SK-N-SH (cell line): ENCODE measurements at regions not wholly inside any gene's neighbourhood (a gene's known extent, or its start where the extent isn't known, plus 50 kb on each side); places are given as distances from the start of the nearest gene placed in this dataset.

ENCODE experiments used
- CTCF ChIA-PET: fragments of 300-600, 350-600 bp; formaldehyde crosslinking; extraction: SDS; loops from one replicate; lab custom pipeline; 2021; lab: Yijun Ruan, JAX
- POLR2A ChIA-PET: fragments of 350-600 bp; sonication (Branson Sonifier 250); formaldehyde crosslinking; extraction: SDS; loops from one replicate; lab custom pipeline; 2020; ENCODE audit warnings: antibody characterized with exemption, inconsistent platforms; lab: Yijun Ruan, JAX
- DNase-seq: peaks from one replicate; pipeline ENCODE4 v3.0.0; 2012
- H2AFZ ChIP-seq: fragments of 200-600 bp; sonication (generic); 2 replicates; pipeline ENCODE4 v1.8.1; 2016; ENCODE audit warnings: antibody characterized with exemption, mild to moderate bottlenecking, low read depth
- H3F3A ChIP-seq: fragments of 200-600 bp; sonication (generic); replicated peaks from 2 replicates; pipeline ENCODE3; 2016; ENCODE audit warnings: antibody characterized with exemption, mild to moderate bottlenecking; ENCODE audit not compliant: insufficient read depth
- H3K27ac ChIP-seq, 2 experiments: fragments of 200-500 bp in 1 of 2; fragments of 200-600 bp in 1 of 2; sonication (Bioruptor generic) in 1 of 2; sonication (generic), shearing (Covaris generic) in 1 of 2; 2 replicates each; pipeline versions ENCODE4 v1.5.1 to v1.6.1; 2014 to 2016; ENCODE audit warnings: low read depth in 2 of 2, inconsistent platforms in 1 of 2, low read length in 1 of 2, mild to moderate bottlenecking in 1 of 2, mixed read lengths in 1 of 2
- H3K27me3 ChIP-seq: fragments of 200-600 bp; sonication (generic), shearing (Covaris generic); 2 replicates; pipeline ENCODE4 v1.6.1; 2016; ENCODE audit warnings: mixed run types; ENCODE audit not compliant: insufficient read depth
- H3K36me3 ChIP-seq, 2 experiments: fragments of 200-500 bp in 1 of 2; fragments of 200-600 bp in 1 of 2; sonication (Bioruptor generic) in 1 of 2; sonication (generic) in 1 of 2; replicated peaks in 1 of 2; 2 replicates each; pipeline versions ENCODE3 to v1.5.1; 2014 to 2016; ENCODE audit warnings: low read length in 1 of 2, mild to moderate bottlenecking in 1 of 2; ENCODE audit not compliant: insufficient read depth in 2 of 2, control insufficient read depth in 1 of 2
- H3K4me1 ChIP-seq, 2 experiments: fragments of 200-500 bp in 1 of 2; fragments of 200-600 bp in 1 of 2; sonication (Bioruptor generic) in 1 of 2; sonication (generic), shearing (Covaris generic) in 1 of 2; 2 replicates each; pipeline versions ENCODE4 v1.5.1 to v1.6.1; 2014 to 2016; ENCODE audit warnings: low read depth in 1 of 2, low read length in 1 of 2, mixed run types in 1 of 2; ENCODE audit not compliant: insufficient read depth in 2 of 2, control insufficient read depth in 1 of 2
- H3K4me2 ChIP-seq: fragments of 200-600 bp; sonication (generic), shearing (Covaris generic); 2 replicates; pipeline ENCODE4 v1.6.1; 2017; ENCODE audit warnings: mixed run types
- H3K4me3 ChIP-seq, 2 experiments: fragments of 200-500 bp in 1 of 2; fragments of 200-600 bp in 1 of 2; sonication (Bioruptor generic) in 1 of 2; sonication (generic), shearing (Covaris generic) in 1 of 2; 2 replicates each; pipeline versions ENCODE4 v1.5.1 to v1.8.1; 2014 to 2016; ENCODE audit warnings: low read depth in 2 of 2, inconsistent platforms in 1 of 2, low read length in 1 of 2, mild to moderate bottlenecking in 1 of 2, mixed read lengths in 1 of 2, moderate library complexity in 1 of 2
- H3K79me2 ChIP-seq: fragments of 200-600 bp; sonication (generic); 2 replicates; pipeline ENCODE4 v1.8.1; 2017; ENCODE audit warnings: mild to moderate bottlenecking; ENCODE audit not compliant: insufficient read depth
- H3K9ac ChIP-seq: fragments of 200-600 bp; sonication (generic); 2 replicates; pipeline ENCODE4 v1.6.1; 2017; ENCODE audit warnings: mixed run types
- H3K9me2 ChIP-seq: fragments of 200-600 bp; sonication (generic); 2 replicates; pipeline ENCODE4 v1.6.1; 2017; ENCODE audit warnings: mixed run types
- H3K9me3 ChIP-seq: fragments of 200-600 bp; sonication (generic); 2 replicates; pipeline ENCODE4 v1.6.1; 2017; ENCODE audit warnings: mixed run types, mild to moderate bottlenecking, moderate library complexity
- H4K20me1 ChIP-seq: fragments of 200-600 bp; sonication (generic); 2 replicates; pipeline ENCODE4 v1.6.1; 2017; ENCODE audit warnings: mild to moderate bottlenecking, mixed run types; ENCODE audit not compliant: insufficient read depth
- CHD2 ChIP-seq: fragments of 150-350 bp; IDR thresholded peaks from 2 replicates; pipeline ENCODE4 v1.6.1; 2018; ENCODE audit warnings: low read length; ENCODE audit not compliant: partially characterized antibody
- ELF1 ChIP-seq: IDR thresholded peaks from 2 replicates; pipeline ENCODE4 v1.4.0; 2012
- GABPA ChIP-seq: IDR thresholded peaks from 2 replicates; pipeline ENCODE4 v1.4.0; 2012; ENCODE audit warnings: low read depth, mild to moderate bottlenecking
- MEF2A ChIP-seq: IDR thresholded peaks from 2 replicates; pipeline ENCODE4 v1.4.0; 2012; ENCODE audit warnings: low read depth, borderline replicate concordance
- MXI1 ChIP-seq: IDR thresholded peaks from 2 replicates; pipeline ENCODE4 v1.6.1; 2012; ENCODE audit warnings: mild to moderate bottlenecking, low read depth, low read length, improper control_type of control experiment
- NFIC ChIP-seq: IDR thresholded peaks from 2 replicates; pipeline ENCODE4 v1.4.0; 2012; ENCODE audit warnings: borderline replicate concordance
- NRF1 ChIP-seq: IDR thresholded peaks from 2 replicates; pipeline ENCODE4 v1.6.1; 2012; ENCODE audit warnings: low read depth, mild to moderate bottlenecking, low read length
- RAD21 ChIP-seq: IDR thresholded peaks from 2 replicates; pipeline ENCODE4 v1.6.1; 2012; ENCODE audit warnings: mild to moderate bottlenecking, low read length
- RCOR1 ChIP-seq: fragments of 150-350 bp; IDR thresholded peaks from 2 replicates; pipeline ENCODE4 v1.6.1; 2017; ENCODE audit warnings: antibody characterized with exemption, low read length
- TAF1 ChIP-seq: IDR thresholded peaks from 2 replicates; pipeline ENCODE4 v1.6.1; 2012; ENCODE audit warnings: low read depth, mild to moderate bottlenecking, low read length, moderate library complexity, borderline replicate concordance
- TCF12 ChIP-seq: IDR thresholded peaks from 2 replicates; pipeline ENCODE4 v1.4.0; 2012
- YY1 ChIP-seq: IDR thresholded peaks from 2 replicates; pipeline ENCODE4 v1.4.0; 2012; ENCODE audit warnings: low read depth, mild to moderate bottlenecking
- WGBS: methylation state at CpG from one replicate; pipeline ENCODE4 v1.1.6; 2017; ENCODE audit warnings: low lambda C conversion rate; 5-methylcytosine and 5-hydroxymethylcytosine counted together
- TF ChIP-seq, protein P1 (sequence below): IDR thresholded peaks from 2 replicates; pipeline ENCODE4 v1.4.0; 2012; ENCODE audit warnings: low read depth, borderline replicate concordance
- TF ChIP-seq, protein P2 (sequence below): IDR thresholded peaks from 2 replicates; pipeline ENCODE4 v1.4.0; 2012; ENCODE audit warnings: low read depth, borderline replicate concordance
- TF ChIP-seq, protein P3 (sequence below): fragments of 150-350 bp; IDR thresholded peaks from 2 replicates; pipeline ENCODE4 v1.6.1; 2016; ENCODE audit warnings: mild to moderate bottlenecking, low read depth, low read length
- TF ChIP-seq, protein P4 (sequence below): IDR thresholded peaks from 2 replicates; pipeline ENCODE4 v1.6.1; 2012; ENCODE audit warnings: mild to moderate bottlenecking, low read depth, low read length, moderate library complexity
- TF ChIP-seq, protein P5 (sequence below): IDR thresholded peaks from 2 replicates; pipeline ENCODE4; 2012
- TF ChIP-seq, protein P6 (sequence below): IDR thresholded peaks from 2 replicates; pipeline ENCODE4 v1.4.0; 2012; ENCODE audit warnings: low read depth
- TF ChIP-seq, protein P7 (sequence below): fragments of 150-350 bp; IDR thresholded peaks from 2 replicates; pipeline ENCODE4 v1.6.1; 2017; ENCODE audit warnings: antibody characterized with exemption, low read length, low read depth, borderline replicate concordance

DNA sequence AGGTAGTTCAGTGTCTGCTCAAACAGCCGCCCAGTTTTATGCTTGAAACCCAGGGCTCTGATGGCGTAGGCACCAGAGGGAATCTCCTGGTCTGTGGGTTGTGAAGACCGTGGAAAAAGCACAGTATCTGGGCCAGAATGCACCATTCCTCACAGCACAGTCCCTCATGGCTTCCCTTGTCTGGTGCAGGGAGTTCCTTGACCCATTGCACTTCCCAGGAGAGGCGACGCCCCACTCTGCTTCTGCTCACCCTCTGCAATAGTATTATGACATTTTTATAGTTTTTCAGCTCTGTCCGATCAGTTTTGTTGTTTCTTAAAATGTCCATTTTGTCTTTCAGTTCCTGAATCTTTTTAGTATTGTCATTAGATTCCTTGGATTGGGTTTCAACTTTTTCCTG lies 343.5 kb downstream of the EDEM1 start:
- CTCF ChIA-PET = no interaction called here
- Histone ChIP-seq H3K9ac (no peak overlapping the region), H2AFZ (no peak overlapping the region), H3K4me2 (no peak overlapping the region), H3K9me2 (no peaks in the 10 kb centered on the region), H3K27ac (no peak overlapping the region), H3F3A (no peaks in the 10 kb centered on the region), H4K20me1 (no peaks in the 10 kb centered on the region), H3K4me1 (no peaks in the 10 kb centered on the region), H3K4me3 (no peak overlapping the region), H3K79me2 (no peaks in the 10 kb centered on the region), H3K36me3 (no peaks in the 10 kb centered on the region), H3K27me3 (no peaks in the 10 kb centered on the region), H3K9me3 (peaks cover 3% of the 10 kb centered on the region; the same call in 1 of the 2 replicates)
- POLR2A ChIA-PET = no interaction called here
- no peak for DNase-seq
- TF ChIP-seq NRF1 = no peak
- no peak for TF ChIP-seq TAF1
- TF ChIP-seq, protein P1, sequence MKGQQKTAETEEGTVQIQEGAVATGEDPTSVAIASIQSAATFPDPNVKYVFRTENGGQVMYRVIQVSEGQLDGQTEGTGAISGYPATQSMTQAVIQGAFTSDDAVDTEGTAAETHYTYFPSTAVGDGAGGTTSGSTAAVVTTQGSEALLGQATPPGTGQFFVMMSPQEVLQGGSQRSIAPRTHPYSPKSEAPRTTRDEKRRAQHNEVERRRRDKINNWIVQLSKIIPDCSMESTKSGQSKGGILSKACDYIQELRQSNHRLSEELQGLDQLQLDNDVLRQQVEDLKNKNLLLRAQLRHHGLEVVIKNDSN = no peak
- TF ChIP-seq, protein P2, sequence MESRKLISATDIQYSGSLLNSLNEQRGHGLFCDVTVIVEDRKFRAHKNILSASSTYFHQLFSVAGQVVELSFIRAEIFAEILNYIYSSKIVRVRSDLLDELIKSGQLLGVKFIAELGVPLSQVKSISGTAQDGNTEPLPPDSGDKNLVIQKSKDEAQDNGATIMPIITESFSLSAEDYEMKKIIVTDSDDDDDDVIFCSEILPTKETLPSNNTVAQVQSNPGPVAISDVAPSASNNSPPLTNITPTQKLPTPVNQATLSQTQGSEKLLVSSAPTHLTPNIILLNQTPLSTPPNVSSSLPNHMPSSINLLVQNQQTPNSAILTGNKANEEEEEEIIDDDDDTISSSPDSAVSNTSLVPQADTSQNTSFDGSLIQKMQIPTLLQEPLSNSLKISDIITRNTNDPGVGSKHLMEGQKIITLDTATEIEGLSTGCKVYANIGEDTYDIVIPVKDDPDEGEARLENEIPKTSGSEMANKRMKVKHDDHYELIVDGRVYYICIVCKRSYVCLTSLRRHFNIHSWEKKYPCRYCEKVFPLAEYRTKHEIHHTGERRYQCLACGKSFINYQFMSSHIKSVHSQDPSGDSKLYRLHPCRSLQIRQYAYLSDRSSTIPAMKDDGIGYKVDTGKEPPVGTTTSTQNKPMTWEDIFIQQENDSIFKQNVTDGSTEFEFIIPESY = no peak
- TF ChIP-seq, protein P3, sequence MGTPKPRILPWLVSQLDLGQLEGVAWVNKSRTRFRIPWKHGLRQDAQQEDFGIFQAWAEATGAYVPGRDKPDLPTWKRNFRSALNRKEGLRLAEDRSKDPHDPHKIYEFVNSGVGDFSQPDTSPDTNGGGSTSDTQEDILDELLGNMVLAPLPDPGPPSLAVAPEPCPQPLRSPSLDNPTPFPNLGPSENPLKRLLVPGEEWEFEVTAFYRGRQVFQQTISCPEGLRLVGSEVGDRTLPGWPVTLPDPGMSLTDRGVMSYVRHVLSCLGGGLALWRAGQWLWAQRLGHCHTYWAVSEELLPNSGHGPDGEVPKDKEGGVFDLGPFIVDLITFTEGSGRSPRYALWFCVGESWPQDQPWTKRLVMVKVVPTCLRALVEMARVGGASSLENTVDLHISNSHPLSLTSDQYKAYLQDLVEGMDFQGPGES = no peak
- TF ChIP-seq GABPA = no peak
- TF ChIP-seq, protein P4, sequence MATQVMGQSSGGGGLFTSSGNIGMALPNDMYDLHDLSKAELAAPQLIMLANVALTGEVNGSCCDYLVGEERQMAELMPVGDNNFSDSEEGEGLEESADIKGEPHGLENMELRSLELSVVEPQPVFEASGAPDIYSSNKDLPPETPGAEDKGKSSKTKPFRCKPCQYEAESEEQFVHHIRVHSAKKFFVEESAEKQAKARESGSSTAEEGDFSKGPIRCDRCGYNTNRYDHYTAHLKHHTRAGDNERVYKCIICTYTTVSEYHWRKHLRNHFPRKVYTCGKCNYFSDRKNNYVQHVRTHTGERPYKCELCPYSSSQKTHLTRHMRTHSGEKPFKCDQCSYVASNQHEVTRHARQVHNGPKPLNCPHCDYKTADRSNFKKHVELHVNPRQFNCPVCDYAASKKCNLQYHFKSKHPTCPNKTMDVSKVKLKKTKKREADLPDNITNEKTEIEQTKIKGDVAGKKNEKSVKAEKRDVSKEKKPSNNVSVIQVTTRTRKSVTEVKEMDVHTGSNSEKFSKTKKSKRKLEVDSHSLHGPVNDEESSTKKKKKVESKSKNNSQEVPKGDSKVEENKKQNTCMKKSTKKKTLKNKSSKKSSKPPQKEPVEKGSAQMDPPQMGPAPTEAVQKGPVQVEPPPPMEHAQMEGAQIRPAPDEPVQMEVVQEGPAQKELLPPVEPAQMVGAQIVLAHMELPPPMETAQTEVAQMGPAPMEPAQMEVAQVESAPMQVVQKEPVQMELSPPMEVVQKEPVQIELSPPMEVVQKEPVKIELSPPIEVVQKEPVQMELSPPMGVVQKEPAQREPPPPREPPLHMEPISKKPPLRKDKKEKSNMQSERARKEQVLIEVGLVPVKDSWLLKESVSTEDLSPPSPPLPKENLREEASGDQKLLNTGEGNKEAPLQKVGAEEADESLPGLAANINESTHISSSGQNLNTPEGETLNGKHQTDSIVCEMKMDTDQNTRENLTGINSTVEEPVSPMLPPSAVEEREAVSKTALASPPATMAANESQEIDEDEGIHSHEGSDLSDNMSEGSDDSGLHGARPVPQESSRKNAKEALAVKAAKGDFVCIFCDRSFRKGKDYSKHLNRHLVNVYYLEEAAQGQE = no peak
- TF ChIP-seq, protein P5, sequence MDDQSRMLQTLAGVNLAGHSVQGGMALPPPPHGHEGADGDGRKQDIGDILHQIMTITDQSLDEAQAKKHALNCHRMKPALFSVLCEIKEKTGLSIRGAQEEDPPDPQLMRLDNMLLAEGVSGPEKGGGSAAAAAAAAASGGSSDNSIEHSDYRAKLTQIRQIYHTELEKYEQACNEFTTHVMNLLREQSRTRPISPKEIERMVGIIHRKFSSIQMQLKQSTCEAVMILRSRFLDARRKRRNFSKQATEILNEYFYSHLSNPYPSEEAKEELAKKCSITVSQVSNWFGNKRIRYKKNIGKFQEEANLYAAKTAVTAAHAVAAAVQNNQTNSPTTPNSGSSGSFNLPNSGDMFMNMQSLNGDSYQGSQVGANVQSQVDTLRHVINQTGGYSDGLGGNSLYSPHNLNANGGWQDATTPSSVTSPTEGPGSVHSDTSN = no peak
- TF ChIP-seq CHD2 = no peak
- TF ChIP-seq TCF12 = no peak
- TF ChIP-seq YY1 = no peak
- TF ChIP-seq RAD21 = no peak
- TF ChIP-seq MXI1 = no peak
- no peak for TF ChIP-seq MEF2A
- TF ChIP-seq, protein P6, sequence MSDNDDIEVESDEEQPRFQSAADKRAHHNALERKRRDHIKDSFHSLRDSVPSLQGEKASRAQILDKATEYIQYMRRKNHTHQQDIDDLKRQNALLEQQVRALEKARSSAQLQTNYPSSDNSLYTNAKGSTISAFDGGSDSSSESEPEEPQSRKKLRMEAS = no peak
- TF ChIP-seq, protein P7, sequence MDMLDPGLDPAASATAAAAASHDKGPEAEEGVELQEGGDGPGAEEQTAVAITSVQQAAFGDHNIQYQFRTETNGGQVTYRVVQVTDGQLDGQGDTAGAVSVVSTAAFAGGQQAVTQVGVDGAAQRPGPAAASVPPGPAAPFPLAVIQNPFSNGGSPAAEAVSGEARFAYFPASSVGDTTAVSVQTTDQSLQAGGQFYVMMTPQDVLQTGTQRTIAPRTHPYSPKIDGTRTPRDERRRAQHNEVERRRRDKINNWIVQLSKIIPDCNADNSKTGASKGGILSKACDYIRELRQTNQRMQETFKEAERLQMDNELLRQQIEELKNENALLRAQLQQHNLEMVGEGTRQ = no peak
- TF ChIP-seq RCOR1 = no peak
- no peak for TF ChIP-seq ELF1
- TF ChIP-seq NFIC = no peak
- TF ChIP-seq, all 33 proteins: peak for 0
- 19% methylated on average over 3 of the region's 6 CpGs for WGBS
